Panc1 (cell line): ENCODE measurements at regions not wholly inside any gene's neighbourhood (a gene's known extent, or its start where the extent isn't known, plus 50 kb on each side); places are given as distances from the start of the nearest gene placed in this dataset.

ENCODE experiments used
- ATAC-seq: fragments of 200-7000 bp; cut with Tn5 transposase; 2 replicates; pipeline ENCODE4 v1.9.1; 2020; ENCODE audit warnings: mild to moderate bottlenecking, moderate library complexity
- BruUV-seq: library from RNA; stranded (reverse); fragments of 400-500 nt; replicated peaks from 2 replicates; lab custom pipeline; 2021; lab: Mats Ljungman, UMichigan
- CTCF ChIA-PET: fragments of 300-600 bp; sonication (Branson Sonifier 250); formaldehyde crosslinking; loops from one replicate; lab custom pipeline; 2022; ENCODE audit warnings: antibody characterized with exemption; lab: Charles Lee
- POLR2A ChIA-PET: fragments of 300-600 bp; sonication (Branson Sonifier 250); formaldehyde crosslinking; loops from one replicate; lab custom pipeline; 2022; ENCODE audit warnings: antibody characterized with exemption; lab: Charles Lee
- DNase-seq: peaks from one replicate; pipeline ENCODE4 v3.0.0-alpha.2; 2010; ENCODE audit warnings: low read depth, low spot score
- H3K27ac ChIP-seq: 2 replicates; pipeline ENCODE4 v1.5.1; 2011; ENCODE audit warnings: mild to moderate bottlenecking, low read length, inconsistent platforms
- H3K27me3 ChIP-seq: fragments of 200-500 bp; sonication (Bioruptor generic); 2 replicates; pipeline ENCODE4 v1.6.0; 2014; ENCODE audit warnings: low read length, inconsistent platforms; ENCODE audit not compliant: control insufficient read depth, insufficient read depth
- H3K36me3 ChIP-seq: fragments of 200-500 bp; sonication (Bioruptor generic); 2 replicates; pipeline ENCODE4 v1.5.1; 2014; ENCODE audit warnings: inconsistent platforms, mild to moderate bottlenecking, low read length, moderate library complexity; ENCODE audit not compliant: control insufficient read depth, insufficient read depth
- H3K4me1 ChIP-seq: 2 replicates; pipeline ENCODE4 v1.5.1; 2011; ENCODE audit warnings: inconsistent platforms, mild to moderate bottlenecking, low read length, moderate library complexity; ENCODE audit not compliant: control insufficient read depth, insufficient read depth
- H3K4me3 ChIP-seq, 2 experiments: 2 replicates each; pipeline ENCODE4 v1.5.1; 2011 to 2012; ENCODE audit warnings: low read depth in 2 of 2, low read length in 2 of 2, mild to moderate bottlenecking in 2 of 2, inconsistent platforms in 1 of 2, moderate library complexity in 1 of 2
- H3K9me3 ChIP-seq: fragments of 200-500 bp; sonication (Bioruptor generic); 2 replicates; pipeline ENCODE4 v1.5.1; 2014; ENCODE audit warnings: low read depth, mild to moderate bottlenecking, inconsistent platforms, low read length, moderate library complexity; ENCODE audit not compliant: control insufficient read depth, insufficient read depth
- POLR2AphosphoS5 ChIP-seq: IDR thresholded peaks from 2 replicates; pipeline ENCODE4 v1.6.1; 2012; ENCODE audit warnings: mild to moderate bottlenecking, low read depth, low read length, moderate library complexity
- REST ChIP-seq, 2 experiments: IDR thresholded peaks; 2 replicates each; pipeline ENCODE4 v1.6.1; 2011 to 2012; ENCODE audit warnings: low read depth in 2 of 2, control low read depth in 1 of 2, low read length in 1 of 2, mild to moderate bottlenecking in 1 of 2, moderate library complexity in 1 of 2; ENCODE audit not compliant: insufficient read depth in 1 of 2
- SIN3A ChIP-seq: IDR thresholded peaks from 2 replicates; pipeline ENCODE4 v1.6.1; 2012; ENCODE audit warnings: low read depth, mild to moderate bottlenecking, low read length, moderate library complexity, borderline replicate concordance; ENCODE audit not compliant: insufficient read depth
- TCF7L2 ChIP-seq: IDR thresholded peaks from 2 replicates; pipeline ENCODE4 v1.6.1; 2011; ENCODE audit warnings: mild to moderate bottlenecking, low read depth, low read length, inconsistent platforms
- in situ Hi-C: cut with HindIII; loops from 2 replicates; pipeline ENCODE4 v1.10.0; 2016; ENCODE audit warnings: low sequenced_read_pairs, low pct_unique_long_range_greater_than_20kb
- intact Hi-C: fragments of 100-400 bp; cut with micrococcal nuclease; formaldehyde crosslinking; loops from one replicate; pipeline ENCODE4 v1.10.0; 2022; ENCODE audit not compliant: unreplicated experiment
- TF ChIP-seq, protein P1 (sequence below): fragments of 450-650 bp; IDR thresholded peaks from 2 replicates; pipeline ENCODE4 v1.5.1; 2017; ENCODE audit warnings: mild to moderate bottlenecking

- ChIA-PET POLR2A (no interaction called here), CTCF (no interaction called here)
- no peak overlapping the region for H3K27ac ChIP-seq
- H3K4me1 ChIP-seq = no peaks in the 10 kb centered on the region
- DNase-seq = no peak
- no peak for TF ChIP-seq SIN3A
- no peak for TF ChIP-seq POLR2AphosphoS5
- no peak for TF ChIP-seq TCF7L2
- TF ChIP-seq REST (IDR thresholded peaks at IDR 0.05; ENCODE audit: insufficient read depth in 1 of 2, low read depth in 2 of 2, low read length in 1 of 2) = no peak
- TF ChIP-seq, protein P1, sequence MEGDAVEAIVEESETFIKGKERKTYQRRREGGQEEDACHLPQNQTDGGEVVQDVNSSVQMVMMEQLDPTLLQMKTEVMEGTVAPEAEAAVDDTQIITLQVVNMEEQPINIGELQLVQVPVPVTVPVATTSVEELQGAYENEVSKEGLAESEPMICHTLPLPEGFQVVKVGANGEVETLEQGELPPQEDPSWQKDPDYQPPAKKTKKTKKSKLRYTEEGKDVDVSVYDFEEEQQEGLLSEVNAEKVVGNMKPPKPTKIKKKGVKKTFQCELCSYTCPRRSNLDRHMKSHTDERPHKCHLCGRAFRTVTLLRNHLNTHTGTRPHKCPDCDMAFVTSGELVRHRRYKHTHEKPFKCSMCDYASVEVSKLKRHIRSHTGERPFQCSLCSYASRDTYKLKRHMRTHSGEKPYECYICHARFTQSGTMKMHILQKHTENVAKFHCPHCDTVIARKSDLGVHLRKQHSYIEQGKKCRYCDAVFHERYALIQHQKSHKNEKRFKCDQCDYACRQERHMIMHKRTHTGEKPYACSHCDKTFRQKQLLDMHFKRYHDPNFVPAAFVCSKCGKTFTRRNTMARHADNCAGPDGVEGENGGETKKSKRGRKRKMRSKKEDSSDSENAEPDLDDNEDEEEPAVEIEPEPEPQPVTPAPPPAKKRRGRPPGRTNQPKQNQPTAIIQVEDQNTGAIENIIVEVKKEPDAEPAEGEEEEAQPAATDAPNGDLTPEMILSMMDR = no peak
- no peaks in the 10 kb centered on the region for H3K27me3 ChIP-seq
- H3K36me3 ChIP-seq = no peaks in the 10 kb centered on the region
- no peak for ATAC-seq
- H3K4me3 ChIP-seq = no peak overlapping the region
- no peaks in the 10 kb centered on the region for H3K9me3 ChIP-seq
- no TSS peak for BruUV-seq
- intact Hi-C loops (no loop called here), in situ Hi-C loops (no loop called here)
Measured at GRCh38 chr11:127631974-127632373, 631.4 kb upstream of the KIRREL3 start.

- in situ Hi-C loops (no loop called here), intact Hi-C loops (no loop called here)
- H3K9me3 ChIP-seq = no peaks in the 10 kb centered on the region
- H3K4me1 ChIP-seq = no peaks in the 10 kb centered on the region
- H3K27me3 ChIP-seq = no peaks in the 10 kb centered on the region
- DNase-seq (no peak), ATAC-seq (no peak)
- BruUV-seq = no TSS peak
- POLR2A ChIA-PET = no interaction called here
- no peak overlapping the region for H3K27ac ChIP-seq
- no peak overlapping the region for H3K4me3 ChIP-seq
- CTCF ChIA-PET = no interaction called here
- no peaks in the 10 kb centered on the region for H3K36me3 ChIP-seq
- TF ChIP-seq SIN3A (no peak), TCF7L2 (no peak), POLR2AphosphoS5 (no peak), REST (IDR thresholded peaks at IDR 0.05; ENCODE audit: insufficient read depth in 1 of 2, low read depth in 2 of 2, low read length in 1 of 2) (no peak)
- TF ChIP-seq, protein P1 = no peak
Measured at GRCh38 chr11:127629200-127629599, 628.6 kb upstream of the KIRREL3 start.
